Astrocyte (in vitro differentiated cells and primary cell): ENCODE measurements at regions not wholly inside any gene's neighbourhood (a gene's known extent, or its start where the extent isn't known, plus 50 kb on each side); places are given as distances from the start of the nearest gene placed in this dataset.

Experiments
- DNase-seq: peaks from one replicate; pipeline ENCODE4 v3.0.0-alpha.2; 2010; ENCODE audit warnings: low read depth
- FAIRE-seq: peaks from 2 replicates; lab custom pipeline; 2011; peaks lifted over from hg19 to GRCh38; lab: Jason Lieb, UNC
- H2AFZ ChIP-seq: 2 replicates; pipeline ENCODE4 v1.6.0; 2012; ENCODE audit warnings: low read depth, low read length, inconsistent platforms
- H3K27ac ChIP-seq: 2 replicates; pipeline ENCODE4 v1.5.1; 2011; ENCODE audit warnings: low read depth, low read length, inconsistent platforms
- H3K27me3 ChIP-seq: 2 replicates; pipeline ENCODE4 v1.6.0; 2011; ENCODE audit warnings: low read length, inconsistent platforms; ENCODE audit not compliant: insufficient read depth
- H3K36me3 ChIP-seq: 2 replicates; pipeline ENCODE4 v1.5.1; 2011; ENCODE audit warnings: low read length, inconsistent platforms; ENCODE audit not compliant: insufficient read depth
- H3K4me1 ChIP-seq: 2 replicates; pipeline ENCODE4 v1.5.1; 2011; ENCODE audit warnings: low read length, inconsistent platforms; ENCODE audit not compliant: insufficient read depth
- H3K4me2 ChIP-seq: 2 replicates; pipeline ENCODE4 v1.6.0; 2012; ENCODE audit warnings: low read length, inconsistent platforms
- H3K4me3 ChIP-seq: 2 replicates; pipeline ENCODE4 v1.5.1; 2011; ENCODE audit warnings: low read depth, mild to moderate bottlenecking, low read length, inconsistent platforms; ENCODE audit not compliant: insufficient read depth
- H3K79me2 ChIP-seq: 2 replicates; pipeline ENCODE4 v1.6.0; 2012; ENCODE audit warnings: mild to moderate bottlenecking, low read length, inconsistent platforms; ENCODE audit not compliant: insufficient read depth
- H3K9ac ChIP-seq: 2 replicates; pipeline ENCODE4 v1.6.0; 2012; ENCODE audit warnings: mild to moderate bottlenecking, low read length, inconsistent platforms
- H3K9me3 ChIP-seq: 2 replicates; pipeline ENCODE4 v1.5.1; 2012; ENCODE audit warnings: low read depth, mild to moderate bottlenecking, low read length, inconsistent platforms; ENCODE audit not compliant: insufficient read depth
- H4K20me1 ChIP-seq: 2 replicates; pipeline ENCODE4 v1.6.0; 2012; ENCODE audit warnings: low read length, inconsistent platforms; ENCODE audit not compliant: insufficient read depth
- H3K27ac Mint-ChIP-seq: one replicate; pipeline ENCODE4 v1.8.0; 2021; ENCODE audit warnings: mild to moderate bottlenecking, mixed read lengths; ENCODE audit not compliant: unreplicated experiment
- H3K27me3 Mint-ChIP-seq: one replicate; pipeline ENCODE4 v1.8.0; 2021; ENCODE audit warnings: low read depth, mixed read lengths; ENCODE audit not compliant: unreplicated experiment
- H3K36me3 Mint-ChIP-seq: one replicate; pipeline ENCODE4 v1.8.0; 2021; ENCODE audit warnings: low read depth, mixed read lengths; ENCODE audit not compliant: unreplicated experiment
- H3K4me1 Mint-ChIP-seq: one replicate; pipeline ENCODE4 v1.8.0; 2021; ENCODE audit warnings: low read depth, mixed read lengths; ENCODE audit not compliant: unreplicated experiment
- H3K4me3 Mint-ChIP-seq: one replicate; pipeline ENCODE4 v1.8.0; 2021; ENCODE audit warnings: mild to moderate bottlenecking, moderate library complexity, mixed read lengths; ENCODE audit not compliant: unreplicated experiment
- H3K9me3 Mint-ChIP-seq: one replicate; pipeline ENCODE4 v1.8.0; 2021; ENCODE audit warnings: mild to moderate bottlenecking, mixed read lengths; ENCODE audit not compliant: unreplicated experiment
- CTCF ChIP-seq: IDR thresholded peaks from 2 replicates; pipeline ENCODE4 v1.5.1; 2011; ENCODE audit warnings: low read depth, mild to moderate bottlenecking, inconsistent platforms, low read length, moderate library complexity; ENCODE audit not compliant: insufficient read depth
- EZH2 ChIP-seq: IDR thresholded peaks from 2 replicates; pipeline ENCODE4 v1.6.1; 2012; ENCODE audit warnings: mild to moderate bottlenecking, low read length, inconsistent platforms; ENCODE audit not compliant: insufficient read depth

GRCh38 chr15:69665641-69666111 is 213.1 kb downstream of the RPLP1 start:
- Histone ChIP-seq H3K9ac (no peak overlapping the region), H3K79me2 (no peaks in the 10 kb centered on the region), H2AFZ (no peak overlapping the region), H3K27ac (no peak overlapping the region), H3K27me3 (peaks cover 12% of the 10 kb centered on the region), H4K20me1 (no peaks in the 10 kb centered on the region), H3K4me3 (no peak overlapping the region), H3K4me1 (no peaks in the 10 kb centered on the region), H3K4me2 (no peak overlapping the region), H3K9me3 (no peaks in the 10 kb centered on the region), H3K36me3 (no peaks in the 10 kb centered on the region)
- Mint-ChIP-seq H3K9me3 (peaks cover 2% of the 10 kb centered on the region), H3K27ac (no peak overlapping the region), H3K4me3 (no peak overlapping the region), H3K36me3 (no peaks in the 10 kb centered on the region), H3K27me3 (peaks cover 28% of the 10 kb centered on the region), H3K4me1 (peaks cover 8% of the 10 kb centered on the region)
- no peak for TF ChIP-seq EZH2
- no peak for TF ChIP-seq CTCF
- DNase-seq (no peak), FAIRE-seq (no peak)

- Histone ChIP-seq H4K20me1 (no peaks in the 10 kb centered on the region), H2AFZ (no peak overlapping the region), H3K4me3 (no peak overlapping the region), H3K79me2 (no peaks in the 10 kb centered on the region), H3K9me3 (no peaks in the 10 kb centered on the region), H3K9ac (no peak overlapping the region), H3K36me3 (no peaks in the 10 kb centered on the region), H3K4me2 (no peak overlapping the region), H3K4me1 (no peaks in the 10 kb centered on the region), H3K27me3 (peaks cover 14% of the 10 kb centered on the region), H3K27ac (no peak overlapping the region)
- DNase-seq = peak; percentile 60
- Mint-ChIP-seq H3K27me3 (peaks cover 35% of the 10 kb centered on the region), H3K27ac (no peak overlapping the region), H3K4me1 (peaks cover 8% of the 10 kb centered on the region), H3K4me3 (no peak overlapping the region), H3K36me3 (no peaks in the 10 kb centered on the region), H3K9me3 (peaks cover 2% of the 10 kb centered on the region)
- FAIRE-seq = no peak
- no peak for TF ChIP-seq EZH2
- TF ChIP-seq CTCF = no peak
Observed at GRCh38 chr15:69666441-69666882, 213.8 kb downstream of the RPLP1 start.

GRCh38 chr15:69666921-69667811 is 214.5 kb downstream of the RPLP1 start:
- no peak for DNase-seq
- peaks cover 39% of the 10 kb centered on the region for H3K27me3 Mint-ChIP-seq
- H3K4me3 Mint-ChIP-seq = no peak overlapping the region
- no peak overlapping the region for H3K9ac ChIP-seq
- H3K4me2 ChIP-seq = no peak overlapping the region
- FAIRE-seq = no peak
- H3K4me1 Mint-ChIP-seq = peaks cover 8% of the 10 kb centered on the region
- no peaks in the 10 kb centered on the region for H3K36me3 ChIP-seq
- no peaks in the 10 kb centered on the region for H4K20me1 ChIP-seq
- H3K27ac ChIP-seq = no peak overlapping the region
- H3K9me3 Mint-ChIP-seq = peaks cover 2% of the 10 kb centered on the region
- no peak for TF ChIP-seq CTCF
- TF ChIP-seq EZH2 = no peak
- H3K9me3 ChIP-seq = no peaks in the 10 kb centered on the region
- H3K4me3 ChIP-seq = no peak overlapping the region
- H3K36me3 Mint-ChIP-seq = no peaks in the 10 kb centered on the region
- no peaks in the 10 kb centered on the region for H3K79me2 ChIP-seq
- no peak overlapping the region for H3K27ac Mint-ChIP-seq
- peaks cover 15% of the 10 kb centered on the region for H3K27me3 ChIP-seq
- H2AFZ ChIP-seq = no peak overlapping the region
- H3K4me1 ChIP-seq = no peaks in the 10 kb centered on the region
